ENCODE measurements at regions not wholly inside any gene's neighbourhood (a gene's known extent, or its start where the extent isn't known, plus 50 kb on each side); places are given as distances from the start of the nearest gene placed in this dataset.
A peak's percentile ranks its signal among the peaks of the same experiment; 100 is the strongest.
"Not testable (repeated sequence)": the region's sequence is repeated elsewhere in the genome, so short reads cannot be mapped to it uniquely, and the experiment has no call there.

DNA sequence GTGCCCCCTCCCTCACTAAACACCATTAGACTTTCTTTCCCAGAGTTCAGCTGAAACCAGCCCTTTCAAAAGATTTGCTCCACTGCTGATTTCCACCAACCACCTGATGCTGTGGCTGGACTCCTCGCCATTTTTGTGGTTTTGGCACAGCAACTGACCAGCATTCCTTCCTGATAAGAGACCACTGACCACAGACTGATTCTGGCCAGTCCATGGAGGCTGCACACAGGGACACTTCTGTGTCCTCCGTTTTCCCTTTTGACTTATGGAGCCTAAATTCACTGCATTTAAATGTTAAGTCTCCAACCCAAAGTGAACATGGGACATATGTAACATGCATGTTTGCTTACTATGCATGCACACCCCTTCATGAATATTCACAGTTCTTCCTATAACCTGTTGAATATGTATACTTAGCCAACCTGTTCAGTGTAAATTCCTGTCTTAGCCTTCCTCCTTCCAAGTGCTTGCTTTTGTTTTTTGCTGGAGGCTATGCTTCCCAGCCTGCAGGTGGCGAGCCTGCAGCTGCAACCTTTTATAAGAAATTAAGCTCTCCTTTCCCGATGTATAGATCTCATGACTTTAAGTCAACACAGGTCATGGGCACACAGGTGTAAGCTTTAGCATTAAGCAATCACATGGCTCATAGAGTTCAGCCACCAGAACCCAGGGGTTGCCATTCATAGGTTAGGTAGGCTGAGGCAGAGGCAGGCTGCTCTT lies 78.7 kb downstream of the ACTL7B start:
- peaks cover 12% of the 10 kb centered on the region for H3K27me3 Mint-ChIP-seq

DNA sequence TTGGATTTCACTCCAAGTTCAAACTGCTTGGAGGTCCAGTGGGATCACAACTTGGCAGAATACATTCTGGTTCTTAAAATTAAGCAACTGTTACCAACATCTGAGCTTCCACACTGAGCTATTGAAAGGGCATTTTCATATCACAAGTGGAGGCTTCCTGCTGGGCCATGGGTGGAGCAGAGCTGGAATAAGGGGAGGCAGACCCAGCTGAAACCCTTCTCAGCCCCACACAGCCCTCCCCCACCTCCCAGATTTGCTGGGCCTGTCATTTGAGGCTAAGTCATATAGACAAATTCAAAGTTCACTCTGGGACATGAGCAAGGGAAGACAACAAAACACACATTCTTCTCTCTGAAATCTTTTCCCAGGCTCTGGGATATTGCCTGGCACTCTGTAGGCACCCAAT lies 79.9 kb downstream of the ACTL7B start:
- Mint-ChIP-seq H3K4me1 (peaks cover 0 to 1% (median 0%) of the 10 kb centered on the region in 3 donors), H3K4me3 (no peak overlapping the region), H3K27ac (no peak overlapping the region), H3K9me3 (peaks cover 0 to 2% (median 0%) of the 10 kb centered on the region in 3 donors), H3K27me3 (peaks cover 12% of the 10 kb centered on the region), H3K36me3 (no peaks in the 10 kb centered on the region)

More for the DNA sequence above, 78.7 kb downstream of the ACTL7B start:
- no peak overlapping the region for H3K4me3 Mint-ChIP-seq
- H3K27ac Mint-ChIP-seq = no peak overlapping the region
- peaks cover 0 to 2% (median 0%) of the 10 kb centered on the region in 3 donors for H3K9me3 Mint-ChIP-seq
- H3K4me1 Mint-ChIP-seq = peaks cover 0 to 1% (median 0%) of the 10 kb centered on the region in 3 donors
- H3K36me3 Mint-ChIP-seq = no peaks in the 10 kb centered on the region

DNA sequence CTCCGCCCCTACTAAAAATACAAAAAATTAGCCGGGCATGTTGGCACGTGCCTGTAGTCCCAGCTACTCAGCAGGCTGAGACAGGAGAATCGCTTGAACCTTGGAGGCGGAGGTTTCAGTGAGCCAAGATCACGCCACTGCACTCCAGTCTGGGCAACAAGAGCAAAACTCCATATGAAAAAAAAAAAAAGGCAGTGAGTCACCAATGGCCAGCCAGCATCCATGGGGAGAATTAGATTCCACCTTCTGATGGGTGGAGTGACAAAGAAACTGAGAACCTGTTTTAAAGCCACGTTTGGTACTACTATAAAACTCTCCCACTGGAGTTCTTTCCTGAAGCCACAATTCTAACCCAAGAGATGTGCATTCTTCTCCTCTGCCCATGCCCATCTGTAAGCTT lies 81.7 kb downstream of the ACTL7B start:
- not testable (repeated sequence) for H3K36me3 Mint-ChIP-seq, H3K9me3 Mint-ChIP-seq, H3K4me3 Mint-ChIP-seq, H3K4me1 Mint-ChIP-seq, H3K27ac Mint-ChIP-seq, H3K27me3 Mint-ChIP-seq

DNA sequence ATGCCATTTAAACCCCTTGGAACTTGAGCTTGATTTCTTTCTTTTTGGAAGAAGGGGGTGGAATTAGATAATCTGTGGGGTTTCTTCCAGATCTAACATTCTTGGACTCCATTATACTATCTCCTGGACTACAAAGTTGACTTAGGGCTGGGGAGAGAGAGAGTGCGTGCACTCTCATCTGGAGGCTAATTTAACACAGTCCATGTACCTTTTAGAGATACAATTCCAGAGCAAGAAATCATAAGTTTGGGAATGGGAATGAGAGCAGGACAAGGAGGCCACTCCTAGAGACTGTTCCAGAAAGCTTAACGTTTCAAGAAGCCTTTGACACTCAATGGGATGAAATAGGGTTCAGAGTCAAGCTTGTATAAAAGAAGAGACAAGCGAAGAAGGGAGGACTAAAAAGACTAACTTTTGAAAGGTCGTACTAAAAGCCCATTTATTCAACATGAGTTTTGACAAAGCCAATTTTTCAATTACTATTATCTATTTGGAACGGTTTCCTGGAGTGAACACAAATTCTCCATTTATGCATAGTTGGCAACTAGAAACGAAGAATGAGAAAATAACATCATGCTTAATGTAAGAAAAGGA lies 83.4 kb downstream of the ACTL7B start:
- Mint-ChIP-seq H3K27ac (no peak overlapping the region), H3K9me3 (peaks cover 2 to 12% (median 2%) of the 10 kb centered on the region in 3 donors), H3K4me1 (no peaks in the 10 kb centered on the region), H3K36me3 (no peaks in the 10 kb centered on the region), H3K27me3 (no peaks in the 10 kb centered on the region), H3K4me3 (no peak overlapping the region)

DNA sequence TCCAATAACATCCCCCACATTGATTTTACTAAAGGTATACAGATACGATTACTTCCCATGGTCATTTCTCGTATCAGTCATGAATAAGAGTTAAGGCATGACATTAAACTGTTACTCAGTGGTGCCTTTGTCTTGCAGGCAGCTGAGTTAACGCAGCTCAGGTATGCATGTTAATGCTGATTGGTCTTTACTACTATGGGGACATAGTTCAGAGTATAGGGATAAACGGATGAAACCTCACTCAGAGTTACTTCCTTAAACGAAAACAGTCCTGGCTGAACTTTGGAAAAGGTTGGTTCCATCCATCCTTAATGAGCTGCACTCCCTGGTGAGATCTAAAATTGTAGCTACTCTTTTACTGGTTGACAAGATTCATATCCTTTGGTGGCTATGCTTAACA lies 87.0 kb downstream of the ACTL7B start:
- Mint-ChIP-seq H3K4me3 (no peak overlapping the region), H3K4me1 (peaks cover 0 to 2% (median 0%) of the 10 kb centered on the region in 3 donors), H3K27ac (no peak overlapping the region), H3K27me3 (peaks cover 5% of the 10 kb centered on the region), H3K9me3 (peaks cover 2 to 12% (median 2%) of the 10 kb centered on the region in 3 donors), H3K36me3 (no peaks in the 10 kb centered on the region)

DNA sequence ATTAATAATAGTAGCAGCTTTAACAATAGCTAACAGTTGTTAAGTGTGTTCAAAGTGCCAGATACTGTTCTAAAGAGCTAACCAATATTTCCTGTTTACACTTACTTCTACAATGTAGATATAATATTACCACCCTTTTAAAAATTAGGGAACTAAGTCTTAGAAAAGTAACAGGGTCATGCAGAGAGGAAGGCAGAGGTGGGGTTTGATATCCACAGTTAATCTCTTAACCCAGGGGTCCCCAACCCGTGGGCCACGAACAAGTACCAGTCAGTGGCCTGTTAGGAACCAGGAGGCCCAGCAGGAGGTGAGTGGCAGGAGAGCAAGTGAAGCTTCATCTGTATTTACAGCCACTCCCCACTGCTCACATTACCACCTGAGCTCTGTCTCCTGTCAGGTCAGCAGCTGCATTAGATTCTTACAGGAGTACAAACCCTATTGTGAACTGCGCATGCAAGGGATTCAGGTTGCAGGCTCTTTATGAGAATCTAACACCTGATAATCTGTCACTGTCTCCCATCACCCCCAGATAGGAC lies 89.1 kb downstream of the ACTL7B start:
- Mint-ChIP-seq H3K9me3 (peaks cover 0 to 12% (median 2%) of the 10 kb centered on the region in 3 donors), H3K27ac (no peak overlapping the region), H3K27me3 (peaks cover 5% of the 10 kb centered on the region), H3K4me1 (peaks cover 0 to 2% (median 0%) of the 10 kb centered on the region in 3 donors), H3K4me3 (peak overlapping the region in 1 of 4 donors; percentile 51), H3K36me3 (no peaks in the 10 kb centered on the region)

DNA sequence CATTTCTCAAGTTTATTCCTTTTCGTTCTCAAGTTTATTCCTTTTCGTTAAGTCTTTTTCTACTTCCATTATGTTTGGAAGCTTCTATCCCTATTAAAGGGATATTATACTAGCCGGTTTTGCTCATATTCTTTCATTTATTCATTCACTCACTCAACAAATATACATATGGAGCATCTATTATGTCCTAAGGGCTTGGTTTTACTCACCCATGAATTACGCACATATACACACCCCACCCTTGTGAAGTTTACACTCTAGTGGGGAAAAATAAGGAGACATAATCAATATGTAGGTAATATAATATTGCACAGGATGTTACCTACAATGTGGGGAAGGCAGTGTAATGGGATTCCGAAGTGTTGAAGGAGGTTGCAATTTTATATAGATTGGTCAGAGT lies 90.5 kb downstream of the ACTL7B start:
- H3K4me3 Mint-ChIP-seq = no peak overlapping the region
- H3K9me3 Mint-ChIP-seq = peaks cover 0 to 11% (median 2%) of the 10 kb centered on the region in 3 donors
- peaks cover 5% of the 10 kb centered on the region for H3K27me3 Mint-ChIP-seq
- no peak overlapping the region for H3K27ac Mint-ChIP-seq
- H3K4me1 Mint-ChIP-seq = peaks cover 0 to 4% (median under 1%) of the 10 kb centered on the region in 3 donors
- no peaks in the 10 kb centered on the region for H3K36me3 Mint-ChIP-seq

DNA sequence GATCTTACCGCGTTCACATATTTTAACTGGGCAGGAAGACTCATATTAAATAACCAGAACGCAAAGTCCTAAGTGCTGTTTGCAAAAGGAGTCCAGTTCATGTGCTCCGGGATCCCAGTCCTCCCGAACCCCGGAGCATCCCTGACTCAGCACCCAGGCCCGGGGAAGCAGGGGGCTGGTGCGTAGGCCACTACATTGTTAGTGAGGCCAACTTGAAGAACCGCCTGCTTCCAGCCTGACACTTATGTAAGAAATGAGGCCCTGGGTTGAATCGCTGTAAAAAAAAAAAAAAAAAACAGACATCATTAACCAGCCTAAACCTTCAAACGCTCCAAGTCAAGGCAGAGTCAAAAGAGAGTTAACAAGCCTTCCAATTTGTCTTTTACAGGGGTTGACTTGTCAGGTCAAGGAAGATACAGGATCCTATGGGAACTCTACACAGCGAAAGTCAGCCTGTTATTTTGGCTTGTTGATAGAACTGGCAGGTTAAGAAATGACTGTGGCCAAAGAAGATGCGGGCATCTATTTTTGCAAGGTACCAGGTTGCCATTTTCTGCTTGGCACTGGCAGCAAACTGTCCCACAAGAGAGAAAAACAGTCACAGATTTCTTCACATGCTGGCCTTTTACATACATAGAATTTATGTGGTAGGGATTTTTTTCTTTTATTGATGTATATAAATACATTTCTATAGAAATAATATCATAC lies 93.3 kb downstream of the ACTL7B start:
- no peaks in the 10 kb centered on the region for H3K36me3 Mint-ChIP-seq
- H3K27ac Mint-ChIP-seq = no peak overlapping the region
- peaks cover 0 to 6% (median 2%) of the 10 kb centered on the region in 3 donors for H3K4me1 Mint-ChIP-seq
- H3K9me3 Mint-ChIP-seq = no peaks in the 10 kb centered on the region
- H3K4me3 Mint-ChIP-seq = no peak overlapping the region
- peaks cover 6% of the 10 kb centered on the region for H3K27me3 Mint-ChIP-seq

DNA sequence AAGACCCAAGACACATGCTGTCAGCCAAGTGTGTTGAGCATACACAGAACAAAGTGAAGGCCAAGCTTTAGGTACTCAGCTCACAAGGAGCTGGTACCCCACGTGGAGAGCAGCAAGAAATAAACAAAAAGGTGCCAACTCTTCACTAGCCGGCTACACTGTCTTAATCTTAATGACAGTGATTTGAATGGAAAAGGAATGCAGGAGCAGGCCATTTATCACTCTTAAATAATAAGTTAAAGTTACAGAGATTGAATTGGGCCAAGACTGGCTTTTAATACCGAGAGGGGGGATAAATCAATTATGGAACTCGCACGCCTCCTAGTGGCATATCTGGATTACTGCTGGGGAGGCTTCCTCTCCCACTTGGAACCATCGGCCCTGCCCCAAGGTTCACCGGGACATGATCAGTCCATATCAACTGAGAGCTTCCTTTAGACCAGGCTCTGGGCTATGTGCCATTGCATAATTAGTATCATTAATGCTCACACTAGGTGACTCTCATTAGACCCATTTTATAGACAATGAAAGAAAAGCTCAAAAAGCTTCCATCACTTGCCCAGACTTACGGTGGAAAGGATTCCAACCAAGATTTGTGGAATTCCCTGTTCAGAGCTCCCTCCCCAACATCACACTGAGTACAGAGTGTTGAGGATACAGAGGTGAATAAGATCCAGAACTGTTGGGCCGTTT lies 94.0 kb downstream of the ACTL7B start:
- Mint-ChIP-seq H3K27ac (no peak overlapping the region), H3K27me3 (peaks cover 6% of the 10 kb centered on the region), H3K9me3 (no peaks in the 10 kb centered on the region), H3K4me3 (no peak overlapping the region), H3K4me1 (peaks cover 0 to 6% (median 2%) of the 10 kb centered on the region in 3 donors), H3K36me3 (no peaks in the 10 kb centered on the region)

DNA sequence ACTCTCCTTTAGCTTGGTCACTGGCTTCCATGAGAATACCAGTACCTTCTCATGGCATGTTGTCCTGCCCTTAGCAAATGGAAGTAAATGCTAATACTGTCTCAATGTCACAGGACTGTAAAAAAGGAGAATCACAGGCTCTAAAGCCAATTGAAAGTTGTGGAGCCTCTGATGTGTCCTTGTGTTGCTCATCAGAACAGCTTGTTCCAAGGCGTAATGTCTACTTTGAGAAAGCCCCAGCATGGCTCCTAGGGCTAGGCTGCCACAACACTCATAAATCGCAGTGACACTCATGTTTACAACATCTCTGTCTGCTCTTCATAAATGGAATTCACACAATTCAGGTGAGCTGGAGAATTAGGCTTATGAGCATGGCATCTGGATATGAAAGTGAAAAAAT lies 94.9 kb downstream of the ACTL7B start:
- Mint-ChIP-seq H3K27me3 (peaks cover 1% of the 10 kb centered on the region), H3K4me1 (peaks cover 0 to 3% (median 2%) of the 10 kb centered on the region in 3 donors), H3K9me3 (no peaks in the 10 kb centered on the region), H3K36me3 (no peaks in the 10 kb centered on the region), H3K4me3 (no peak overlapping the region), H3K27ac (no peak overlapping the region)

DNA sequence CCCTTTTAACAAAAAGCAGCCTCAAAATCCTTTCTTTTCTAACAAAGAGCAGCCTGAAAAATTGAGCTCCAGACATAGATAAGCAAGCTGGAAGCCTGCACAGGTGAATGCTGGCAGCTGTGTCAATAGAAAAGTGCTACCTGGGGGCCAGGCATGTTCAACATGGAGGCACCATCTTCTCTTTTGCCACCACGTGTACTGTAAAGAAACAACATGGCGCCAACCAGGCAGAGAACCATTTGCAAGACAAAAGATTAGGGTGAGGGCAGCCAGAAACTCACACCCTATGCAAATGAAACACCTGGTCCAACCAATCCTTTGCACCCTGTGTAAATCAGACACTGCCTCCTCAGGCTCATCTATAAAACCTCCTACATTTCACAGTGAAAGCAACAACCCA lies 96.0 kb downstream of the ACTL7B start:
- no peaks in the 10 kb centered on the region for H3K36me3 Mint-ChIP-seq
- peaks cover 1% of the 10 kb centered on the region for H3K27me3 Mint-ChIP-seq
- H3K4me1 Mint-ChIP-seq = peaks cover 0 to 3% (median 2%) of the 10 kb centered on the region in 3 donors
- H3K27ac Mint-ChIP-seq = no peak overlapping the region
- no peak overlapping the region for H3K4me3 Mint-ChIP-seq
- no peaks in the 10 kb centered on the region for H3K9me3 Mint-ChIP-seq

DNA sequence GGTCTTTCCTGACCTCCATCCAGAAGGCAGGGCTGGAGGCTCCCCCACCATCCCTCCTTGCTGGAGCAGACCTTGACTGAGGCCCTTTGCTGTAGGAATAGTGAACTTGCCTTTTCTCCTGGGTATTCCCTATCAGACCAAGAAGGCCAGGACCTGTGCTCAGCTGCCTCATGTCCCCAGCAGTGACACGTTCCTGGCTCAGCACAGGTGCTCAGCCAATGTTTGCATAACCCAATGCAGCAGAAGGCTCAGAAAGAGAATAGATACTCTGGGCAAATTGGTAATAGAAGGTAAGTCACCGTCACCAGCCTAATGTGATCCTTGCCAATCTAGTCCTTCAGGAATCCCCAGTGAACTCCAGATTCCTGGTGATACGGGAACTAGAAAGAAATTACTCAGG lies 96.4 kb downstream of the ACTL7B start:
- Mint-ChIP-seq H3K4me3 (no peak overlapping the region), H3K36me3 (no peaks in the 10 kb centered on the region), H3K27me3 (peaks cover 1% of the 10 kb centered on the region), H3K9me3 (no peaks in the 10 kb centered on the region), H3K27ac (no peak overlapping the region), H3K4me1 (peaks cover 0 to 3% (median 2%) of the 10 kb centered on the region in 3 donors)

DNA sequence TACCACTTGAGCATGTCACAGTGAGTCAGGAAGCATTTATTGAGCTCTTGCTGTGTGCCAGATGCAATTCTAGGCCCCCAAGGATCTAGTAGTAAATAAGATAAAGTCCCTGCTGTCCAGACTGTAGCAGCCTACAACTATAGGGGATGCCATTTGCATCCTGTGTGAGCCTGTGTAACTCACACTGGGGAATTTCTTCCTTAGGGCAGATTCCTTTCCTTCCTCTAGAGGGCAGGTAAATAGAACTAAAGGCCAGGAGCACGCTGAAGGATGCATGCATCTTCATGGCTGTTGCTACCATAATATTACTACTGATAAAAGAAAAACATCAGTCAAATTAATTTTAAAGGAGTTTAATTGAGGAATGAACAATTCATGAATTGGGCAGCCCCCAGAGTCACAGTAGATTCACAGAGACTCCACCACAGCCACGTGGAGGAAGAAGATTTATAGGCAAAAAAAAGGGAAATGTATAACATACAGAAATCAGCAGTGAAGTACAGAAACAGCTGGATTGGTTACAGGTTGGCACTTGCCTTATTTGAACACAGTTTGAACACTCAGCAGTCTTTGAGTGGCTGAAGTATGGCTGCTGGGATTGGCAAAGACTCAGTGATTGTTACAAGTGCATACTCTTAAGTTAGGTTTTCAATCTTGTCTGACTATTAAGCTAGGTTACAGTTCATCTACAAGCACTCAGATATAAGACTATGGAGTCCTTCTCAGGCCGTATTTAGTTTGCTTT lies 98.9 kb downstream of the ACTL7B start:
- H3K36me3 Mint-ChIP-seq = no peaks in the 10 kb centered on the region
- peaks cover 0 to 3% (median 2%) of the 10 kb centered on the region in 3 donors for H3K4me1 Mint-ChIP-seq
- H3K27me3 Mint-ChIP-seq = peaks cover 1% of the 10 kb centered on the region
- peaks cover 0 to 7% (median 2%) of the 10 kb centered on the region in 3 donors for H3K9me3 Mint-ChIP-seq
- no peak overlapping the region for H3K4me3 Mint-ChIP-seq
- no peak overlapping the region for H3K27ac Mint-ChIP-seq

DNA sequence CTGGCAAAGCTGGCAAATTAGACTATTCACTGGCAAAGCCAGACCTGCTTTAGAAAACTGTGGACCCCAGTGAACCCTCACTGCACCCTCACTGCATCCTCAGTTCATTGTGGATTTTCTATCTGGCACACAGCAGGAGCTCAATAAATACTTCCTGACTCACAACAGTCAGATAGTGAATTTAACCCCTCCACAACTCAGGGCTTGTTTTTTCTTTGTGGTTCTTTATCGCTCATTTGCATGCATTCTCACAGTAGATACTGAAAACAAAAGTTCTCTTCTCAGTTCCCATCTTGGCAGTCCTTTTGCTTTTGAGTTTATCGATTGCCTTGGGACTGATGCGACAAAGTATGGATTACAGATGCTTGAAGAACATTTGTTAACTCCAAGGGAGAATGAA lies 99.8 kb downstream of the ACTL7B start:
- H3K9me3 Mint-ChIP-seq = peaks cover 0 to 7% (median 2%) of the 10 kb centered on the region in 3 donors
- no peak overlapping the region for H3K27ac Mint-ChIP-seq
- H3K4me3 Mint-ChIP-seq = no peak overlapping the region
- peaks cover 0 to 2% (median 1%) of the 10 kb centered on the region in 3 donors for H3K4me1 Mint-ChIP-seq
- no peaks in the 10 kb centered on the region for H3K36me3 Mint-ChIP-seq
- H3K27me3 Mint-ChIP-seq = peaks cover 1% of the 10 kb centered on the region

All from IgD-negative memory B cell (primary cell).